ENCODE measurements at regions not wholly inside any gene's neighbourhood (a gene's known extent, or its start where the extent isn't known, plus 50 kb on each side); places are given as distances from the start of the nearest gene placed in this dataset.

DNA sequence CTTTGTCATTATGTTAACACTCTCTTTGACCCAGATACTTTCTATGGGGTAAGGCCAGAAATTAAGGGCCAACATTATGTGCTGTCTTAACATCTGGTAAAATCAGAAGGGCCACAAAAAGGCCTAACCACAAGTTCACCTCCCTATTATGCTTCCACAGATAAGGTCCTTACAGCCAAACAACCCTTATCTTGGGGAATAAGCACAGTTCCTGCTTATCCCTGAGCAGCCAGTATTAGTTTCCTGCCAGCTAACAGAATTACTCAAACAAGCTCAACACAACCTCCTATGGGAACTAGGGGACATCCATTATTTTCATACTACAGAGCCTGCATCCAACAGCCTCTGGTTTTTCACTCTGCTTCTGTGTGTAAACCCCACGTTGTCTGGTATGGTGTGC, 724.8 kb downstream of the HACE1 start:
- TF ChIP-seq, protein P1, sequence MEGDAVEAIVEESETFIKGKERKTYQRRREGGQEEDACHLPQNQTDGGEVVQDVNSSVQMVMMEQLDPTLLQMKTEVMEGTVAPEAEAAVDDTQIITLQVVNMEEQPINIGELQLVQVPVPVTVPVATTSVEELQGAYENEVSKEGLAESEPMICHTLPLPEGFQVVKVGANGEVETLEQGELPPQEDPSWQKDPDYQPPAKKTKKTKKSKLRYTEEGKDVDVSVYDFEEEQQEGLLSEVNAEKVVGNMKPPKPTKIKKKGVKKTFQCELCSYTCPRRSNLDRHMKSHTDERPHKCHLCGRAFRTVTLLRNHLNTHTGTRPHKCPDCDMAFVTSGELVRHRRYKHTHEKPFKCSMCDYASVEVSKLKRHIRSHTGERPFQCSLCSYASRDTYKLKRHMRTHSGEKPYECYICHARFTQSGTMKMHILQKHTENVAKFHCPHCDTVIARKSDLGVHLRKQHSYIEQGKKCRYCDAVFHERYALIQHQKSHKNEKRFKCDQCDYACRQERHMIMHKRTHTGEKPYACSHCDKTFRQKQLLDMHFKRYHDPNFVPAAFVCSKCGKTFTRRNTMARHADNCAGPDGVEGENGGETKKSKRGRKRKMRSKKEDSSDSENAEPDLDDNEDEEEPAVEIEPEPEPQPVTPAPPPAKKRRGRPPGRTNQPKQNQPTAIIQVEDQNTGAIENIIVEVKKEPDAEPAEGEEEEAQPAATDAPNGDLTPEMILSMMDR (IDR thresholded peaks at IDR 0.05) = no peak
- no peak for TF ChIP-seq EP300 (IDR thresholded peaks at IDR 0.05; ENCODE audit: low read depth)
